ENCODE measurements at regions not wholly inside any gene's neighbourhood (a gene's known extent, or its start where the extent isn't known, plus 50 kb on each side); places are given as distances from the start of the nearest gene placed in this dataset.
A peak's percentile ranks its signal among the peaks of the same experiment; 100 is the strongest.

GRCh38 chr12:76194724-76195123 is 110.2 kb upstream of the NAP1L1 start:
- no peak for TF ChIP-seq EGR1 (IDR thresholded peaks at IDR 0.05)

- TF ChIP-seq RAD21 (IDR thresholded peaks at IDR 0.05; ENCODE audit: low read depth) (no peak), EP300 (IDR thresholded peaks at IDR 0.05; ENCODE audit: borderline replicate concordance) (no peak), CEBPB (IDR thresholded peaks at IDR 0.05) (no peak)
Measured at GRCh38 chr12:76193961-76194360, 109.5 kb upstream of the NAP1L1 start.

- TF ChIP-seq EGR1 (IDR thresholded peaks at IDR 0.05) = no peak
- TF ChIP-seq YY1 (IDR thresholded peaks at IDR 0.05; ENCODE audit: low read depth) = no peak
- no peak for TF ChIP-seq USF1 (IDR thresholded peaks at IDR 0.05)
- no peak for TF ChIP-seq RAD21 (IDR thresholded peaks at IDR 0.05; ENCODE audit: low read depth)
- no peak for TF ChIP-seq MAX (IDR thresholded peaks at IDR 0.05)
- no peak for TF ChIP-seq CREB1 (IDR thresholded peaks at IDR 0.05; ENCODE audit: low read depth)
Measured at GRCh38 chr12:76192416-76192815, 107.9 kb upstream of the NAP1L1 start.

GRCh38 chr12:76190299-76190698 is 105.8 kb upstream of the NAP1L1 start:
- TF ChIP-seq CREB1 (IDR thresholded peaks at IDR 0.05; ENCODE audit: low read depth) (no peak), NFIC (IDR thresholded peaks at IDR 0.05) (no peak)

GRCh38 chr12:76189851-76190250 is 105.4 kb upstream of the NAP1L1 start:
- TF ChIP-seq RAD21 (IDR thresholded peaks at IDR 0.05; ENCODE audit: low read depth) (no peak), ZBTB7A (IDR thresholded peaks at IDR 0.05; ENCODE audit: low read depth) (no peak), TCF12 (IDR thresholded peaks at IDR 0.05; ENCODE audit: low read depth) (no peak), TEAD4 (IDR thresholded peaks at IDR 0.05) (no peak), EGR1 (IDR thresholded peaks at IDR 0.05) (no peak), REST (IDR thresholded peaks at IDR 0.05; ENCODE audit: low read depth) (no peak), TAF1 (IDR thresholded peaks at IDR 0.05; ENCODE audit: low read depth) (no peak)

- no peak for TF ChIP-seq CEBPB (IDR thresholded peaks at IDR 0.05)
Measured at GRCh38 chr12:76187177-76187576, 102.7 kb upstream of the NAP1L1 start.

GRCh38 chr12:76186131-76186906 is 101.8 kb upstream of the NAP1L1 start:
- TF ChIP-seq YY1 (IDR thresholded peaks at IDR 0.05; ENCODE audit: low read depth) (no peak), TCF12 (IDR thresholded peaks at IDR 0.05; ENCODE audit: low read depth) (no peak), EP300 (IDR thresholded peaks at IDR 0.05; ENCODE audit: borderline replicate concordance) (no peak), CEBPB (IDR thresholded peaks at IDR 0.05) (no peak), FOXM1 (IDR thresholded peaks at IDR 0.05; ENCODE audit: borderline replicate concordance, low read depth) (no peak), NFIC (IDR thresholded peaks at IDR 0.05) (no peak), USF1 (IDR thresholded peaks at IDR 0.05) (no peak), CREB1 (IDR thresholded peaks at IDR 0.05; ENCODE audit: low read depth) (no peak), TAF1 (IDR thresholded peaks at IDR 0.05; ENCODE audit: low read depth) (no peak)

GRCh38 chr12:76183459-76184186 is 99.1 kb upstream of the NAP1L1 start:
- TF ChIP-seq TCF12 (IDR thresholded peaks at IDR 0.05; ENCODE audit: low read depth) (no peak), REST (IDR thresholded peaks at IDR 0.05; ENCODE audit: low read depth) (peak; percentile 48), CREB1 (IDR thresholded peaks at IDR 0.05; ENCODE audit: low read depth) (no peak), TAF1 (IDR thresholded peaks at IDR 0.05; ENCODE audit: low read depth) (no peak), TEAD4 (IDR thresholded peaks at IDR 0.05) (no peak), EP300 (IDR thresholded peaks at IDR 0.05; ENCODE audit: borderline replicate concordance) (no peak), MAX (IDR thresholded peaks at IDR 0.05) (no peak)
